ENCODE measurements at regions not wholly inside any gene's neighbourhood (a gene's known extent, or its start where the extent isn't known, plus 50 kb on each side); places are given as distances from the start of the nearest gene placed in this dataset.

- TF ChIP-seq RAD21 (IDR thresholded peaks at IDR 0.05), result no peak
- TF ChIP-seq HNF4A (conservative IDR thresholded peaks at IDR 0.05), result no peak
- TF ChIP-seq GABPA (IDR thresholded peaks at IDR 0.05 in 1 of 2, conservative IDR thresholded peaks at IDR 0.05 in 1 of 2), result no peak
- no peak for TF ChIP-seq REST (IDR thresholded peaks at IDR 0.05)
These were observed 62.5 kb downstream of the ADAMTS1 start (continued) for GRCh38 chr21:26782747-26783146.

DNA sequence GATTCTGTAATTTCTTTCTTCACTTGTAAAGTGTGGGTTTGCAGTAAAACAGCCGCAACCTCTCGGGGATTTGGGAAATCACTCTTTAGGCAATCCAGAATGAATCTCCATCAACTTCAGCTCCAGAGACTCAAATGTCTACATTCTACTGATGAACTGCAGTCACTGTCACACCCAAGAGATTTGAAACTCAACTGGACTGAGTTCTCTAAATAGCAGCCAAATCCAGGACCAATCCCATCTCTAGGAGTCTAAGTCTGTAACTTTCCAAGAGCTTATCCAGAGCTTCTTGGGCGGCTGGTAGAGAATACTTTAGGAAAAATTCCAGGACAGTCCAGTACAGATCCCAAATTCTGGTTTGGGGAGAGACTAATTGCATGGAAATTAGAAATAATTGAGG lies 62.9 kb downstream of the ADAMTS1 start:
- Histone ChIP-seq H3K27ac (ENCODE audit: low read depth in 1 of 2, low read length in 2 of 2) (peak overlapping the region in 1 of 2 donors; percentile 50), H3K36me3 (ENCODE audit: control insufficient read depth in 4 of 4, insufficient read depth in 3 of 4, low read depth in 1 of 4, low read length in 3 of 4) (no peaks in the 10 kb centered on the region), H3K9me3 (ENCODE audit: control insufficient read depth in 4 of 4, low read length in 3 of 4) (no peaks in the 10 kb centered on the region), H3K4me3 (ENCODE audit: low read depth in 1 of 3, low read length in 3 of 3) (no peak overlapping the region), H3K4me1 (ENCODE audit: control insufficient read depth in 4 of 4, insufficient read depth in 4 of 4, low read length in 3 of 4) (no peaks in the 10 kb centered on the region), H3K27me3 (ENCODE audit: control insufficient read depth in 4 of 4, insufficient read depth in 4 of 4, low read length in 3 of 4) (no peaks in the 10 kb centered on the region), H3K9ac (ENCODE audit: low read depth in 1 of 2, low read length in 2 of 2) (no peak overlapping the region)
- no peak for DNase-seq (ENCODE audit: low spot score)
- TF ChIP-seq RXRA (IDR thresholded peaks at IDR 0.05), result no peak
- no peak for TF ChIP-seq ATF3 (IDR thresholded peaks at IDR 0.05)
- no peak for TF ChIP-seq FOXA2 (IDR thresholded peaks at IDR 0.05)
- 81% methylated on average over 3 of the region's 3 CpGs for WGBS

GRCh38 chr21:26781331-26781730 lies 63.9 kb downstream of the ADAMTS1 start:
- TF ChIP-seq NR2F2 (IDR thresholded peaks at IDR 0.05) (no peak), FOXA2 (IDR thresholded peaks at IDR 0.05) (no peak), ATF3 (IDR thresholded peaks at IDR 0.05) (no peak), HNF4A (conservative IDR thresholded peaks at IDR 0.05) (no peak), SP1 (IDR thresholded peaks at IDR 0.05) (no peak), TAF1 (conservative IDR thresholded peaks at IDR 0.05) (no peak), REST (IDR thresholded peaks at IDR 0.05) (no peak), HNF4G (IDR thresholded peaks at IDR 0.05) (no peak), YY1 (IDR thresholded peaks at IDR 0.05) (no peak), RAD21 (IDR thresholded peaks at IDR 0.05) (no peak), ZBTB33 (IDR thresholded peaks at IDR 0.05) (no peak), RXRA (IDR thresholded peaks at IDR 0.05) (no peak)
- TF ChIP-seq, protein P1, sequence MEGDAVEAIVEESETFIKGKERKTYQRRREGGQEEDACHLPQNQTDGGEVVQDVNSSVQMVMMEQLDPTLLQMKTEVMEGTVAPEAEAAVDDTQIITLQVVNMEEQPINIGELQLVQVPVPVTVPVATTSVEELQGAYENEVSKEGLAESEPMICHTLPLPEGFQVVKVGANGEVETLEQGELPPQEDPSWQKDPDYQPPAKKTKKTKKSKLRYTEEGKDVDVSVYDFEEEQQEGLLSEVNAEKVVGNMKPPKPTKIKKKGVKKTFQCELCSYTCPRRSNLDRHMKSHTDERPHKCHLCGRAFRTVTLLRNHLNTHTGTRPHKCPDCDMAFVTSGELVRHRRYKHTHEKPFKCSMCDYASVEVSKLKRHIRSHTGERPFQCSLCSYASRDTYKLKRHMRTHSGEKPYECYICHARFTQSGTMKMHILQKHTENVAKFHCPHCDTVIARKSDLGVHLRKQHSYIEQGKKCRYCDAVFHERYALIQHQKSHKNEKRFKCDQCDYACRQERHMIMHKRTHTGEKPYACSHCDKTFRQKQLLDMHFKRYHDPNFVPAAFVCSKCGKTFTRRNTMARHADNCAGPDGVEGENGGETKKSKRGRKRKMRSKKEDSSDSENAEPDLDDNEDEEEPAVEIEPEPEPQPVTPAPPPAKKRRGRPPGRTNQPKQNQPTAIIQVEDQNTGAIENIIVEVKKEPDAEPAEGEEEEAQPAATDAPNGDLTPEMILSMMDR (IDR thresholded peaks at IDR 0.05; ENCODE audit: low read depth, low read length, missing input control), result no peak
- Histone ChIP-seq H3K9ac (ENCODE audit: low read depth in 1 of 2, low read length in 2 of 2) (no peak overlapping the region), H3K27me3 (ENCODE audit: control insufficient read depth in 4 of 4, insufficient read depth in 4 of 4, low read length in 3 of 4) (no peaks in the 10 kb centered on the region), H3K36me3 (ENCODE audit: control insufficient read depth in 4 of 4, insufficient read depth in 3 of 4, low read depth in 1 of 4, low read length in 3 of 4) (no peaks in the 10 kb centered on the region), H3K4me1 (ENCODE audit: control insufficient read depth in 4 of 4, insufficient read depth in 4 of 4, low read length in 3 of 4) (no peaks in the 10 kb centered on the region), H3K9me3 (ENCODE audit: control insufficient read depth in 4 of 4, low read length in 3 of 4) (no peaks in the 10 kb centered on the region), H3K27ac (ENCODE audit: low read depth in 1 of 2, low read length in 2 of 2) (no peak overlapping the region), H3K4me3 (ENCODE audit: low read depth in 1 of 3, low read length in 3 of 3) (no peak overlapping the region)
- DNase-seq (ENCODE audit: low spot score), result no peak
- WGBS, result 82% methylated on average over 1 of the region's 1 CpG

Measured in liver (tissue), 8 donors.